ENCODE measurements at regions not wholly inside any gene's neighbourhood (a gene's known extent, or its start where the extent isn't known, plus 50 kb on each side); places are given as distances from the start of the nearest gene placed in this dataset.
"Not testable (repeated sequence)": the region's sequence is repeated elsewhere in the genome, so short reads cannot be mapped to it uniquely, and the experiment has no call there.

DNA sequence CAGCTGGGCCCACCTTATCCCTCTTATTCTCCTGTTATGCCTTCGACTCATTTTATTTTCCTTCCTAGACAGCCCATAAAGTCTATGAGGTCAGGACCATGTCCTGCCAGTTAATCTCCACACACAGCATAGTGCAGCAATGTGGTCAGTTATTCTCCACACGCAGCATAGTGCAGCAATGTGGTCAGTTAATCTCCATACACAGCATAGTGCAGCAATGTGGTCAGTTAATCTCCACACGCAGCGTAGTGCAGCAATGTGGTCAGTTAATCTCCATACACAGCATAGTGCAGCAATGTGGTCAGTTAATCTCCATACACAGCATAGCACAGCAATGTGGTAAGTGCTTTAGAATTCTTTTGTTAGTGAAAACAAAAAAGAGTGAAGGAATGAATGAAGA lies 77.8 kb downstream of the TEX36 start:
- DNase-seq (ENCODE audit: low read depth in 2 of 2), result no peak
- TF ChIP-seq, protein P1, sequence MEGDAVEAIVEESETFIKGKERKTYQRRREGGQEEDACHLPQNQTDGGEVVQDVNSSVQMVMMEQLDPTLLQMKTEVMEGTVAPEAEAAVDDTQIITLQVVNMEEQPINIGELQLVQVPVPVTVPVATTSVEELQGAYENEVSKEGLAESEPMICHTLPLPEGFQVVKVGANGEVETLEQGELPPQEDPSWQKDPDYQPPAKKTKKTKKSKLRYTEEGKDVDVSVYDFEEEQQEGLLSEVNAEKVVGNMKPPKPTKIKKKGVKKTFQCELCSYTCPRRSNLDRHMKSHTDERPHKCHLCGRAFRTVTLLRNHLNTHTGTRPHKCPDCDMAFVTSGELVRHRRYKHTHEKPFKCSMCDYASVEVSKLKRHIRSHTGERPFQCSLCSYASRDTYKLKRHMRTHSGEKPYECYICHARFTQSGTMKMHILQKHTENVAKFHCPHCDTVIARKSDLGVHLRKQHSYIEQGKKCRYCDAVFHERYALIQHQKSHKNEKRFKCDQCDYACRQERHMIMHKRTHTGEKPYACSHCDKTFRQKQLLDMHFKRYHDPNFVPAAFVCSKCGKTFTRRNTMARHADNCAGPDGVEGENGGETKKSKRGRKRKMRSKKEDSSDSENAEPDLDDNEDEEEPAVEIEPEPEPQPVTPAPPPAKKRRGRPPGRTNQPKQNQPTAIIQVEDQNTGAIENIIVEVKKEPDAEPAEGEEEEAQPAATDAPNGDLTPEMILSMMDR (IDR thresholded peaks at IDR 0.05; ENCODE audit: low read depth, low read length), result no peak
- H3K4me3 ChIP-seq (replicated peaks in 1 of 2; ENCODE audit: low read depth in 2 of 2, low read length in 2 of 2), result no peak overlapping the region

DNA sequence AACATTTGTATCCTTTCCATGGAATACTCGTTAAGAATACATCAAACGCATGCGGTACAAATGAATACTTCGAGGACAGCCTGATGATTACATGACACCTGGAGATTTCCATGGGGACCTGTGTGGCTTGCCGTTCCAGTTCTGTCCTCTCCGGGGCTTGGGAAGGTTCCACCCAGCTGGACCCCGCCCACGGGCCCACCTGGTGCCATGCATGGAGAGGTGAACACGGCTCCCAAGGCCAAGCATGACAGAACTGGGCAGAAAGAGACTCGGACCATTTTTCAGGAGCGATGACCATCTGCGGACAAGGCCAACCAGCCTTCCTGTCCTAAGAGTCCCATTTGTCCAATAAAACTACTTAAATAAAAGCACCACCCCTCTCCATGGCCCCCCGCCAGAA lies 80.1 kb downstream of the TEX36 start:
- no peak for DNase-seq (ENCODE audit: low read depth in 2 of 2)
- TF ChIP-seq, protein P1 (IDR thresholded peaks at IDR 0.05; ENCODE audit: low read depth, low read length), result no peak
- H3K4me3 ChIP-seq (replicated peaks in 1 of 2; ENCODE audit: low read depth in 2 of 2, low read length in 2 of 2), result no peak overlapping the region

DNA sequence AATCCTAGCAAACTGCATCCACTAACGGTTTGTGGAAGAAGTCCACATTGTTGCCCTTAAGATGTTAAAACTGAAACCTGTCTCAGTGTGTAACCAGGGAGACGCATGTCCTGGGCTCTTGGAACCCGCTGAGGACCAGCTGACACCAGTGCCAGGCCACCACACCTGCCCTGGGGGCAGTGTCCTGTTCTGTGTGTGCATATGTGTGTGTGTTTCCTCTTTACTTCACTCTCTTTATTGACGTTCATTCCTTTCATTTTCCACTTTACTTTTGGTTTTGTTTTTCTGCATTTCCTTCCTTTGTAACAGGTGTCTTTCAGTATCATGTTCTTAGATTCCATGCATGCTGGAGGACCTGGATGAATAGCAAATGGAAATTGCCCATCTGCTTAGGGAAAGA lies 83.8 kb downstream of the TEX36 start:
- no peak overlapping the region for H3K4me3 ChIP-seq (replicated peaks in 1 of 2; ENCODE audit: low read depth in 2 of 2, low read length in 2 of 2)
- TF ChIP-seq, protein P1 (IDR thresholded peaks at IDR 0.05; ENCODE audit: low read depth, low read length), result no peak
- DNase-seq (ENCODE audit: low read depth in 2 of 2), result no peak

DNA sequence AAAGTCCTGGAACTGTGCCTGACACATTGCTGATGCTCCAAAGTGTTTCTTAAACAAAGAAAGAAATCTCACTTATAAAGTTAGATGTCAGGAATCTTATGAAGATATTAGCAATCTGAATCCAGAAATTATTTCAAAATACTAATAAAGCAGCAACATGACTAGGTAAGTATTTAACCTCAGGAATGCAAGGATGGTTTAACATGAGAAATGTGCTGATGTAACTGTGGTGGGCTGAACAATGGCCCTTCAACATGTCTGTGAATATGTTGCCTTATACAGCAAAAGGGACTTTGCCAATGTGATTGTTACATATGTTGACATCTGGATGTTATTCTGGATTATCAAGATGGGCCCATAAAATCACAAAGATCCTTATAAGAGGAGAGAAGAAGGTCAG lies 87.1 kb downstream of the TEX36 start:
- TF ChIP-seq, protein P1 (IDR thresholded peaks at IDR 0.05; ENCODE audit: low read depth, low read length), result no peak
- H3K4me3 ChIP-seq (replicated peaks in 1 of 2; ENCODE audit: low read depth in 2 of 2, low read length in 2 of 2), result no peak overlapping the region
- DNase-seq (ENCODE audit: low read depth in 2 of 2), result no peak

DNA sequence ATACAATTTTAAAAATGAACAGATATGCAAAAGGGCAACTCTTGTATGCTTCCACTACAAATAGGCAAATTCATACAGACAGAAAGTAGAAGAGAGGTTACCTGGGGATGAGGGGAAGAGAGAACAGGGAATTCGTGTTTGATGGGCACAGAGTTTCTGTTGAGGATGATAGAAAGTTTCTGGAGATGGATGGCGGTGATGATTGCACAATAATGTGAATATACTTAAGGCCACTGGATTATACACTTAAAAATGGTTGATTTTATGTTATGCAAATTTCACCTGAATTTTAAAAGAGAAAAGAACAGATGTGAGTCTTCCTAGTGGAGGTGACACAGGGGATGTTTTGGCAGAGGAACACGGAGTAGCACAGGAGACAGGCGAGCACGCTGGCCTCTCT lies 89.3 kb downstream of the TEX36 start:
- TF ChIP-seq, protein P1 (IDR thresholded peaks at IDR 0.05; ENCODE audit: low read depth, low read length), result no peak
- no peak overlapping the region for H3K4me3 ChIP-seq (replicated peaks in 1 of 2; ENCODE audit: low read depth in 2 of 2, low read length in 2 of 2)
- no peak for DNase-seq (ENCODE audit: low read depth in 2 of 2)

DNA sequence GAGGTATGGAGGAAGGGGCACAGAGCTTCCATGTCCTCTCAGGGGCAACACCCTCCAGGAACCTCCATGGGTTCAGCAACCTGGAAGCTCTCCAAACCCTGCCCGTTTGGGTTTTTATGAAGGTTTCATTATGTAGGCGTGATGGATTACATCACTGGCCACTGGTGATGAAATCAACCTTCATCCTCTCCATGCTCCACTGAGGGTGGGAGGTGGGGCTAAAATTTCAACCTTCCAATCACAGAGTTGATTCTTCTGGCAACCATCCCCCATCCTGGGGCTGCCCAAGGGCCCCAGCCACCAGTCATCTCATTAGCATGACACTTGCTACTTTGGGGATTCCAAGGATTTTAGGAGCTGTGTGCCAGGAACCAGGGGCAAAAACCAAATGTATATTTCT lies 90.1 kb downstream of the TEX36 start:
- no peak overlapping the region for H3K4me3 ChIP-seq (replicated peaks in 1 of 2; ENCODE audit: low read depth in 2 of 2, low read length in 2 of 2)
- TF ChIP-seq, protein P1 (IDR thresholded peaks at IDR 0.05; ENCODE audit: low read depth, low read length), result no peak
- DNase-seq (ENCODE audit: low read depth in 2 of 2), result no peak

DNA sequence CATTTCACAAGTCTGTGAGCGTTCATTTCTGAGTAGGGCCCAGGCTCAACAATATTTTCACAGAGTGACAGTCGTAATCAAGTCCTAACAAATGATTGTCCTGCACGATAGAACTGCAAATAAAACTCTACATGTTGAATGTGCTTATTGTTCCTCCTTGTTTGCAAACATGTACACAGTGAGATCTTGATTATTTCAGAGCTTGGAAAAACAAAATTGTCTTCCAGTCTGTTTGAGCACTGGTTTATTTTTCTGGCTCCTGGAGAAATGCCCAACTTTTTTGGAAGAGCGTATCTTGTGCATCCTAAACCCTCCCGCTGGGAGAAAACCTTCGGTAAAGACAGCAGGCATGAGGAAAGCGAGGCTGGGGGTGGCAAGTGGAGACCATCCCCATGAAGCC lies 91.1 kb downstream of the TEX36 start:
- DNase-seq (ENCODE audit: low read depth in 2 of 2), result no peak
- TF ChIP-seq, protein P1 (IDR thresholded peaks at IDR 0.05; ENCODE audit: low read depth, low read length), result no peak
- no peak overlapping the region for H3K4me3 ChIP-seq (replicated peaks in 1 of 2; ENCODE audit: low read depth in 2 of 2, low read length in 2 of 2)

DNA sequence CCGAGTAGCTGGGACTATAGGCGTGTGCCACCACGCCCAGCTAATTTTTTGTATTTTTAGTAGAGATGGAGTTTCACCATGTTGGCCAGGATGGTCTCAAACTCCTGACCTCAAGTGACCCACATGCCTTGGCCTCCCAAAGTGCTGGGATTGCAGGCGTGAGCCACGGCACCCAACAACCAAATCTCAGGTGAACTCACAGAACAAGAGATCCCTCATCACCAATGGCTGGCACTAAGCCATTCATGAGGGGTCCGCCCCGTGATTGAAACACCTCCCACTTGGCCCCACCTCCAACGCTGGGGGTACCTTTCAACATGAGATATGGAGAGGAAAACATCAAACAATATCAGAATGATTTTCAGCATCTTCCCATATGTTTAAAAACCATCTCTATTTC lies 94.2 kb downstream of the TEX36 start:
- not testable (repeated sequence) for H3K4me3 ChIP-seq (replicated peaks in 1 of 2; ENCODE audit: low read depth in 2 of 2, low read length in 2 of 2); DNase-seq (ENCODE audit: low read depth in 2 of 2)

All from cardiac fibroblast (primary cell).